ENCODE measurements at regions not wholly inside any gene's neighbourhood (a gene's known extent, or its start where the extent isn't known, plus 50 kb on each side); places are given as distances from the start of the nearest gene placed in this dataset.

- H3K27me3 Mint-ChIP-seq (ENCODE audit: insufficient read depth): no peaks in the 10 kb centered on the region; the same call in 1 of the 2 replicates
- no peaks in the 10 kb centered on the region for H3K9me3 Mint-ChIP-seq
- no peak for TF ChIP-seq CTCF (IDR thresholded peaks at IDR 0.05)
- H3K27ac Mint-ChIP-seq: no peak overlapping the region
- no peak overlapping the region for H3K4me3 Mint-ChIP-seq
- H3K36me3 Mint-ChIP-seq (ENCODE audit: low read depth): no peaks in the 10 kb centered on the region
- peaks cover 42% of the 10 kb centered on the region for H3K4me1 Mint-ChIP-seq (ENCODE audit: low read depth)
- no peak for DNase-seq
Observed at GRCh38 chr2:53252115-53252514, 515.5 kb upstream of the CHAC2 start.

- peaks cover 42% of the 10 kb centered on the region for H3K4me1 Mint-ChIP-seq (ENCODE audit: low read depth)
- no peaks in the 10 kb centered on the region for H3K9me3 Mint-ChIP-seq
- DNase-seq: no peak
- no peaks in the 10 kb centered on the region for H3K36me3 Mint-ChIP-seq (ENCODE audit: low read depth)
- H3K27me3 Mint-ChIP-seq (ENCODE audit: insufficient read depth): no peaks in the 10 kb centered on the region
- no peak overlapping the region; the same call in 1 of the 2 replicates for H3K27ac Mint-ChIP-seq
- TF ChIP-seq CTCF (IDR thresholded peaks at IDR 0.05): no peak
- H3K4me3 Mint-ChIP-seq: peak overlapping the region; percentile 82
Observed at GRCh38 chr2:53247956-53248735, 519.5 kb upstream of the CHAC2 start.

GRCh38 chr2:53243430-53243829, 524.2 kb upstream of the CHAC2 start:
- no peaks in the 10 kb centered on the region; the same call in 1 of the 2 replicates for H3K27me3 Mint-ChIP-seq (ENCODE audit: insufficient read depth)
- H3K9me3 Mint-ChIP-seq: no peaks in the 10 kb centered on the region
- DNase-seq: no peak
- H3K4me1 Mint-ChIP-seq (ENCODE audit: low read depth): peaks cover 28% of the 10 kb centered on the region
- H3K36me3 Mint-ChIP-seq (ENCODE audit: low read depth): no peaks in the 10 kb centered on the region
- no peak for TF ChIP-seq CTCF (IDR thresholded peaks at IDR 0.05)
- no peak overlapping the region for H3K4me3 Mint-ChIP-seq
- no peak overlapping the region for H3K27ac Mint-ChIP-seq

- peaks cover 6% of the 10 kb centered on the region; the same call in 1 of the 2 replicates for H3K9me3 Mint-ChIP-seq
- no peaks in the 10 kb centered on the region; the same call in 1 of the 2 replicates for H3K27me3 Mint-ChIP-seq (ENCODE audit: insufficient read depth)
- H3K27ac Mint-ChIP-seq: no peak overlapping the region
- peaks cover 19% of the 10 kb centered on the region; the same call in 1 of the 2 replicates for H3K4me1 Mint-ChIP-seq (ENCODE audit: low read depth)
- no peak overlapping the region for H3K4me3 Mint-ChIP-seq
- no peak for TF ChIP-seq CTCF (IDR thresholded peaks at IDR 0.05)
- DNase-seq: no peak
- H3K36me3 Mint-ChIP-seq (ENCODE audit: low read depth): peaks cover 9% of the 10 kb centered on the region; the same call in 1 of the 2 replicates
Observed at GRCh38 chr2:53242090-53242489, 525.5 kb upstream of the CHAC2 start.

- no peak overlapping the region for H3K27ac Mint-ChIP-seq
- DNase-seq: no peak
- no peak for TF ChIP-seq CTCF (IDR thresholded peaks at IDR 0.05)
- H3K4me3 Mint-ChIP-seq: no peak overlapping the region
- peaks cover 9% of the 10 kb centered on the region; the same call in 1 of the 2 replicates for H3K36me3 Mint-ChIP-seq (ENCODE audit: low read depth)
- H3K9me3 Mint-ChIP-seq: peaks cover 6% of the 10 kb centered on the region; the same call in 1 of the 2 replicates
- H3K4me1 Mint-ChIP-seq (ENCODE audit: low read depth): peaks cover 3% of the 10 kb centered on the region; the same call in 1 of the 2 replicates
- no peaks in the 10 kb centered on the region; the same call in none of the 2 replicates for H3K27me3 Mint-ChIP-seq (ENCODE audit: insufficient read depth)
Observed at GRCh38 chr2:53235836-53236582, 531.6 kb upstream of the CHAC2 start.

Data from HFFc6 (cell line).